GM21526 (cell line): ENCODE measurements at regions not wholly inside any gene's neighbourhood (a gene's known extent, or its start where the extent isn't known, plus 50 kb on each side); places are given as distances from the start of the nearest gene placed in this dataset.

Experiments
- ATAC-seq: cut with Tn5 transposase; IDR thresholded peaks from one replicate; pipeline ENCODE4 v1.9.1; 2021; ENCODE audit warnings: moderate library complexity; ENCODE audit not compliant: unreplicated experiment, low FRiP score

GRCh38 chr5:88404405-88404804 lies 135.8 kb upstream of the TMEM161B start:
- ATAC-seq: no peak

- ATAC-seq: no peak
These were observed 133.0 kb upstream of the TMEM161B start for GRCh38 chr5:88401686-88402085.

- no peak for ATAC-seq
These were observed 132.6 kb upstream of the TMEM161B start for GRCh38 chr5:88401228-88401627.

- no peak for ATAC-seq
These were observed 130.9 kb upstream of the TMEM161B start for GRCh38 chr5:88399561-88399960.

- no peak for ATAC-seq
These were observed 129.7 kb upstream of the TMEM161B start for GRCh38 chr5:88398316-88398715.

- ATAC-seq: no peak
These were observed 128.2 kb upstream of the TMEM161B start for GRCh38 chr5:88396751-88397281.

- ATAC-seq: no peak
These were observed 127.4 kb upstream of the TMEM161B start for GRCh38 chr5:88396000-88396535.

- no peak for ATAC-seq
These were observed 126.6 kb upstream of the TMEM161B start for GRCh38 chr5:88395264-88395663.

- ATAC-seq: no peak
These were observed 126.0 kb upstream of the TMEM161B start for GRCh38 chr5:88394536-88395175.

- no peak for ATAC-seq
These were observed 125.3 kb upstream of the TMEM161B start for GRCh38 chr5:88393716-88394535.

GRCh38 chr5:88393042-88393441 lies 124.4 kb upstream of the TMEM161B start:
- no peak for ATAC-seq

- no peak for ATAC-seq
These were observed 123.3 kb upstream of the TMEM161B start for GRCh38 chr5:88391991-88392390.

- ATAC-seq: no peak
These were observed 122.5 kb upstream of the TMEM161B start for GRCh38 chr5:88391116-88391515.

GRCh38 chr5:88390481-88390880 lies 121.8 kb upstream of the TMEM161B start:
- ATAC-seq: no peak

- ATAC-seq: no peak
These were observed 121.4 kb upstream of the TMEM161B start for GRCh38 chr5:88390096-88390441.

GRCh38 chr5:88389338-88390095 lies 120.9 kb upstream of the TMEM161B start:
- no peak for ATAC-seq

- ATAC-seq: no peak
These were observed 120.1 kb upstream of the TMEM161B start for GRCh38 chr5:88388476-88389337.

GRCh38 chr5:88384886-88385285 lies 116.2 kb upstream of the TMEM161B start:
- ATAC-seq: no peak

- no peak for ATAC-seq
These were observed 111.7 kb upstream of the TMEM161B start for GRCh38 chr5:88380332-88380731.
